Prostate gland (tissue), 2 donors: ENCODE measurements at regions not wholly inside any gene's neighbourhood (a gene's known extent, or its start where the extent isn't known, plus 50 kb on each side); places are given as distances from the start of the nearest gene placed in this dataset.

Source experiments
- POLR2A ChIP-seq: fragments of 450-650 bp; IDR thresholded peaks from one replicate; pipeline ENCODE4 v1.6.1; 2016; ENCODE audit warnings: antibody characterized with exemption, mild to moderate bottlenecking
- POLR2AphosphoS5 ChIP-seq: sonication (generic); formaldehyde crosslinking; IDR thresholded peaks from one replicate; pipeline ENCODE4 v1.6.1; 2017; ENCODE audit warnings: antibody characterized with exemption
- TF ChIP-seq, protein P1 (sequence below), 4 experiments: fragments of 200-600 bp in 2 of 4; fragments of 450-650 bp in 2 of 4; sonication (generic) in 2 of 4; IDR thresholded peaks; 1 replicate in 3 of 4; 2 replicates in 1 of 4; pipeline ENCODE4 v1.5.1; 2016 to 2019; ENCODE audit warnings: antibody characterized with exemption in 4 of 4, mild to moderate bottlenecking in 2 of 4, moderate library complexity in 2 of 4

DNA sequence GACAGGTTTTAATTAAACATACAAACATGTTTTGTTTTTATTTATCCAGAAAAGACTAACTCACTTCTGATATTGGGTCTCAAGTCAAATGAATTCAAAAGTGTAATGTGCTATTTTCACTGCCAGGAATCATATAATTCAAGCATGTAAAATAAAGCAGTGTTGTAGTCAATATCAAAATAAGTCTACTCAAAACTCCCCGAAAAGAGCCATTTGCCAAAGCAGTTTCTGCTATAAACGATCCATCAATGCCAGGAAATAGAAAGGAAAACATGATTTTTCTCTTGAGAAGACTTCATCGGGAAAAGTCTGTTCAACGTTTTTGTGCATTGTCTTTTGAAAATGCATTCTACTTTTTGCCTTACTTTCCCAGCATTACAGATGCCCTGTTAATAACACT lies 633.3 kb downstream of the FAT4 start:
- TF ChIP-seq, protein P1, sequence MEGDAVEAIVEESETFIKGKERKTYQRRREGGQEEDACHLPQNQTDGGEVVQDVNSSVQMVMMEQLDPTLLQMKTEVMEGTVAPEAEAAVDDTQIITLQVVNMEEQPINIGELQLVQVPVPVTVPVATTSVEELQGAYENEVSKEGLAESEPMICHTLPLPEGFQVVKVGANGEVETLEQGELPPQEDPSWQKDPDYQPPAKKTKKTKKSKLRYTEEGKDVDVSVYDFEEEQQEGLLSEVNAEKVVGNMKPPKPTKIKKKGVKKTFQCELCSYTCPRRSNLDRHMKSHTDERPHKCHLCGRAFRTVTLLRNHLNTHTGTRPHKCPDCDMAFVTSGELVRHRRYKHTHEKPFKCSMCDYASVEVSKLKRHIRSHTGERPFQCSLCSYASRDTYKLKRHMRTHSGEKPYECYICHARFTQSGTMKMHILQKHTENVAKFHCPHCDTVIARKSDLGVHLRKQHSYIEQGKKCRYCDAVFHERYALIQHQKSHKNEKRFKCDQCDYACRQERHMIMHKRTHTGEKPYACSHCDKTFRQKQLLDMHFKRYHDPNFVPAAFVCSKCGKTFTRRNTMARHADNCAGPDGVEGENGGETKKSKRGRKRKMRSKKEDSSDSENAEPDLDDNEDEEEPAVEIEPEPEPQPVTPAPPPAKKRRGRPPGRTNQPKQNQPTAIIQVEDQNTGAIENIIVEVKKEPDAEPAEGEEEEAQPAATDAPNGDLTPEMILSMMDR (IDR thresholded peaks at IDR 0.05) = no peak
- TF ChIP-seq POLR2AphosphoS5 (no peak), POLR2A (no peak)
